GM23338 (cell line): ENCODE measurements at regions not wholly inside any gene's neighbourhood (a gene's known extent, or its start where the extent isn't known, plus 50 kb on each side); places are given as distances from the start of the nearest gene placed in this dataset.

Experiments
- ATAC-seq: fragments of 200-7000 bp; cut with Tn5 transposase; 3 replicates; pipeline ENCODE4 v1.9.1; 2020
- DNase-seq: peaks from one replicate; pipeline ENCODE4 v3.0.0-alpha.2; 2015; ENCODE audit warnings: low spot score
- H2AFZ ChIP-seq: fragments of 200-600 bp; sonication (generic); 2 replicates; pipeline ENCODE4 v1.8.0; 2016; ENCODE audit warnings: antibody characterized with exemption, mild to moderate bottlenecking, moderate library complexity
- H3F3A ChIP-seq: fragments of 200-600 bp; sonication (generic); replicated peaks from 2 replicates; pipeline ENCODE4 v1.8.0; 2017; ENCODE audit warnings: antibody characterized with exemption, mixed run types, low read depth
- H3K27ac ChIP-seq: fragments of 200-600 bp; sonication (generic); 2 replicates; pipeline ENCODE4 v1.6.1; 2016; ENCODE audit warnings: low read depth
- H3K27me3 ChIP-seq: fragments of 200-600 bp; sonication (generic); 2 replicates; pipeline ENCODE4 v1.8.0; 2016; ENCODE audit warnings: mild to moderate bottlenecking, mixed run types, moderate library complexity; ENCODE audit not compliant: insufficient read depth
- H3K36me3 ChIP-seq: fragments of 200-600 bp; sonication (generic); 2 replicates; pipeline ENCODE4 v1.8.0; 2016; ENCODE audit warnings: mild to moderate bottlenecking; ENCODE audit not compliant: insufficient read depth
- H3K4me1 ChIP-seq: fragments of 200-600 bp; sonication (generic); 2 replicates; pipeline ENCODE4 v1.8.0; 2016; ENCODE audit warnings: mild to moderate bottlenecking, moderate library complexity; ENCODE audit not compliant: insufficient read depth
- H3K4me2 ChIP-seq: fragments of 200-600 bp; sonication (generic); 2 replicates; pipeline ENCODE4 v1.7.1; 2017; ENCODE audit warnings: mixed run types
- H3K4me3 ChIP-seq: fragments of 200-600 bp; sonication (generic); 2 replicates; pipeline ENCODE4 v1.6.1; 2016; ENCODE audit warnings: mixed run types
- H3K79me2 ChIP-seq: fragments of 200-600 bp; sonication (generic); replicated peaks from 2 replicates; pipeline ENCODE4 v1.8.0; 2017; ENCODE audit warnings: mild to moderate bottlenecking; ENCODE audit not compliant: insufficient read depth
- H3K9me2 ChIP-seq: fragments of 200-600 bp; sonication (generic); 2 replicates; pipeline ENCODE4 v1.8.0; 2017; ENCODE audit not compliant: insufficient read depth
- H4K20me1 ChIP-seq: fragments of 200-600 bp; sonication (generic); replicated peaks from 2 replicates; pipeline ENCODE4 v1.8.0; 2017; ENCODE audit warnings: mild to moderate bottlenecking; ENCODE audit not compliant: insufficient read depth
- H3K27ac Mint-ChIP-seq: 2 replicates; pipeline ENCODE4 v1.8.0; 2020; ENCODE audit warnings: inconsistent platforms, mild to moderate bottlenecking, moderate library complexity, mixed read lengths
- H3K27me3 Mint-ChIP-seq: 3 replicates; pipeline ENCODE4 v1.8.0; 2022; ENCODE audit warnings: low read depth, mild to moderate bottlenecking, moderate library complexity, mixed read lengths, inconsistent platforms; ENCODE audit not compliant: insufficient read depth, poor library complexity
- H3K36me3 Mint-ChIP-seq: 3 replicates; pipeline ENCODE4 v1.8.0; 2021; ENCODE audit warnings: low read depth, mild to moderate bottlenecking, inconsistent platforms, moderate library complexity, mixed read lengths
- H3K4me1 Mint-ChIP-seq: 3 replicates; pipeline ENCODE4 v1.8.0; 2020; ENCODE audit warnings: mild to moderate bottlenecking, inconsistent platforms, mixed read lengths
- H3K4me3 Mint-ChIP-seq: 3 replicates; pipeline ENCODE4 v1.8.0; 2021; ENCODE audit warnings: moderate library complexity, mild to moderate bottlenecking, inconsistent platforms, mixed read lengths
- H3K9me3 Mint-ChIP-seq: 3 replicates; pipeline ENCODE4 v1.8.0; 2020; ENCODE audit warnings: moderate library complexity, mild to moderate bottlenecking, inconsistent platforms, mixed read lengths
- CREB1 ChIP-seq: fragments of 250-450 bp; sonication (Bioruptor Pico); IDR thresholded peaks from 2 replicates; pipeline ENCODE4 v1.5.0; 2020; ENCODE audit warnings: low read depth, mild to moderate bottlenecking, moderate library complexity
- EZH2phosphoT487 ChIP-seq: fragments of 200-600 bp; sonication (generic); IDR thresholded peaks from one replicate; pipeline ENCODE4 v1.8.1; 2018; ENCODE audit warnings: antibody characterized with exemption; ENCODE audit not compliant: unreplicated experiment
- JUNB ChIP-seq: IDR thresholded peaks from one replicate; pipeline ENCODE4 v1.6.1; 2016; ENCODE audit warnings: antibody characterized with exemption; ENCODE audit not compliant: unreplicated experiment
- POLR2AphosphoS5 ChIP-seq: IDR thresholded peaks from 2 replicates; pipeline ENCODE4 v1.6.1; 2016; ENCODE audit warnings: antibody characterized with exemption, low read depth
- ZNF331 ChIP-seq: fragments of 250-450 bp; sonication (Bioruptor Pico); IDR thresholded peaks from 2 replicates; pipeline ENCODE4 v1.5.0; 2020; ENCODE audit warnings: low read depth, mild to moderate bottlenecking, moderate library complexity
- TF ChIP-seq, protein P1 (sequence below): fragments of 250-450 bp; sonication (Bioruptor Pico); IDR thresholded peaks from 2 replicates; pipeline ENCODE4 v1.5.0; 2020; ENCODE audit warnings: mild to moderate bottlenecking, moderate library complexity
- TF ChIP-seq, protein P2 (sequence below): IDR thresholded peaks from one replicate; pipeline ENCODE4 v1.6.1; 2018; ENCODE audit warnings: antibody characterized with exemption; ENCODE audit not compliant: unreplicated experiment

DNA sequence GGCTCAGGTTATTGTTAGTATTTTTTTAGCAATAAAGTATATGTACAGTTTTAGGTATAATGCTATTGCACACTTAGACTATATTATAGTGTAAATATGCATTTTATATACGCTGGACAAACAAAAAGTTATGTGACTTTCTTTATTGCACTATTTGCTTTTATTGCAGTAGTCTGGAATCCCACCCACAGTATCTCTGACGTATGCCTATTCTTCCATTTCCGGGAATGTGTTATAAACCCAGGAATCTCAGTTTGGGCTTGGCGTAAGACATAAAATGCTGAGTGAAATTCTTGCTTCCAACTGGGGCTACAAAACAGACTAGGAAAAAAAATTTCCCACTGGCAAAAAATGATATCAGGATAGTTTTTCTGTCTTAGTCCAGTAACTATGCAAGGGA is 119.1 kb downstream of the HTR1A start:
- H3K9me3 Mint-ChIP-seq, result 0 out of 3 replicates have a peak, but pooled peaks cover 3% of the 10 kb centered on the region
- Histone ChIP-seq H3K27ac (no peak overlapping the region), H3K9me2 (no peaks in the 10 kb centered on the region), H4K20me1 (no peaks in the 10 kb centered on the region), H3K4me3 (no peak overlapping the region), H3K27me3 (no peaks in the 10 kb centered on the region), H3K4me1 (no peaks in the 10 kb centered on the region), H3F3A (no peaks in the 10 kb centered on the region), H3K79me2 (no peaks in the 10 kb centered on the region), H3K4me2 (no peak overlapping the region), H3K36me3 (no peaks in the 10 kb centered on the region), H2AFZ (no peak overlapping the region)
- TF ChIP-seq EZH2phosphoT487, result no peak
- no peak for TF ChIP-seq POLR2AphosphoS5
- TF ChIP-seq, protein P1, sequence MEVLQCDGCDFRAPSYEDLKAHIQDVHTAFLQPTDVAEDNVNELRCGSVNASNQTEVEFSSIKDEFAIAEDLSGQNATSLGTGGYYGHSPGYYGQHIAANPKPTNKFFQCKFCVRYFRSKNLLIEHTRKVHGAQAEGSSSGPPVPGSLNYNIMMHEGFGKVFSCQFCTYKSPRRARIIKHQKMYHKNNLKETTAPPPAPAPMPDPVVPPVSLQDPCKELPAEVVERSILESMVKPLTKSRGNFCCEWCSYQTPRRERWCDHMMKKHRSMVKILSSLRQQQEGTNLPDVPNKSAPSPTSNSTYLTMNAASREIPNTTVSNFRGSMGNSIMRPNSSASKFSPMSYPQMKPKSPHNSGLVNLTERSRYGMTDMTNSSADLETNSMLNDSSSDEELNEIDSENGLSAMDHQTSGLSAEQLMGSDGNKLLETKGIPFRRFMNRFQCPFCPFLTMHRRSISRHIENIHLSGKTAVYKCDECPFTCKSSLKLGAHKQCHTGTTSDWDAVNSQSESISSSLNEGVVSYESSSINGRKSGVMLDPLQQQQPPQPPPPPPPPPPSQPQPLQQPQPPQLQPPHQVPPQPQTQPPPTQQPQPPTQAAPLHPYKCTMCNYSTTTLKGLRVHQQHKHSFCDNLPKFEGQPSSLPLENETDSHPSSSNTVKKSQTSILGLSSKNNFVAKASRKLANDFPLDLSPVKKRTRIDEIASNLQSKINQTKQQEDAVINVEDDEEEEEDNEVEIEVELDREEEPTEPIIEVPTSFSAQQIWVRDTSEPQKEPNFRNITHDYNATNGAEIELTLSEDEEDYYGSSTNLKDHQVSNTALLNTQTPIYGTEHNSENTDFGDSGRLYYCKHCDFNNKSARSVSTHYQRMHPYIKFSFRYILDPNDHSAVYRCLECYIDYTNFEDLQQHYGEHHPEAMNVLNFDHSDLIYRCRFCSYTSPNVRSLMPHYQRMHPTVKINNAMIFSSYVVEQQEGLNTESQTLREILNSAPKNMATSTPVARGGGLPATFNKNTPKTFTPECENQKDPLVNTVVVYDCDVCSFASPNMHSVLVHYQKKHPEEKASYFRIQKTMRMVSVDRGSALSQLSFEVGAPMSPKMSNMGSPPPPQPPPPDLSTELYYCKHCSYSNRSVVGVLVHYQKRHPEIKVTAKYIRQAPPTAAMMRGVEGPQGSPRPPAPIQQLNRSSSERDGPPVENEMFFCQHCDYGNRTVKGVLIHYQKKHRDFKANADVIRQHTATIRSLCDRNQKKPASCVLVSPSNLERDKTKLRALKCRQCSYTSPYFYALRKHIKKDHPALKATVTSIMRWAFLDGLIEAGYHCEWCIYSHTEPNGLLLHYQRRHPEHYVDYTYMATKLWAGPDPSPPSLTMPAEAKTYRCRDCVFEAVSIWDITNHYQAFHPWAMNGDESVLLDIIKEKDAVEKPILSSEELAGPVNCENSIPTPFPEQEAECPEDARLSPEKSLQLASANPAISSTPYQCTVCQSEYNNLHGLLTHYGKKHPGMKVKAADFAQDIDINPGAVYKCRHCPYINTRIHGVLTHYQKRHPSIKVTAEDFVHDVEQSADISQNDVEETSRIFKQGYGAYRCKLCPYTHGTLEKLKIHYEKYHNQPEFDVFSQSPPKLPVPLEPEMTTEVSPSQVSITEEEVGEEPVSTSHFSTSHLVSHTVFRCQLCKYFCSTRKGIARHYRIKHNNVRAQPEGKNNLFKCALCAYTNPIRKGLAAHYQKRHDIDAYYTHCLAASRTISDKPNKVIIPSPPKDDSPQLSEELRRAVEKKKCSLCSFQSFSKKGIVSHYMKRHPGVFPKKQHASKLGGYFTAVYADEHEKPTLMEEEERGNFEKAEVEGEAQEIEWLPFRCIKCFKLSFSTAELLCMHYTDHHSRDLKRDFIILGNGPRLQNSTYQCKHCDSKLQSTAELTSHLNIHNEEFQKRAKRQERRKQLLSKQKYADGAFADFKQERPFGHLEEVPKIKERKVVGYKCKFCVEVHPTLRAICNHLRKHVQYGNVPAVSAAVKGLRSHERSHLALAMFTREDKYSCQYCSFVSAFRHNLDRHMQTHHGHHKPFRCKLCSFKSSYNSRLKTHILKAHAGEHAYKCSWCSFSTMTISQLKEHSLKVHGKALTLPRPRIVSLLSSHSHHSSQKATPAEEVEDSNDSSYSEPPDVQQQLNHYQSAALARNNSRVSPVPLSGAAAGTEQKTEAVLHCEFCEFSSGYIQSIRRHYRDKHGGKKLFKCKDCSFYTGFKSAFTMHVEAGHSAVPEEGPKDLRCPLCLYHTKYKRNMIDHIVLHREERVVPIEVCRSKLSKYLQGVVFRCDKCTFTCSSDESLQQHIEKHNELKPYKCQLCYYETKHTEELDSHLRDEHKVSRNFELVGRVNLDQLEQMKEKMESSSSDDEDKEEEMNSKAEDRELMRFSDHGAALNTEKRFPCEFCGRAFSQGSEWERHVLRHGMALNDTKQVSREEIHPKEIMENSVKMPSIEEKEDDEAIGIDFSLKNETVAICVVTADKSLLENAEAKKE, result no peak
- no peak for TF ChIP-seq ZNF331
- no peak for TF ChIP-seq CREB1
- TF ChIP-seq JUNB, result no peak
- TF ChIP-seq, protein P2, sequence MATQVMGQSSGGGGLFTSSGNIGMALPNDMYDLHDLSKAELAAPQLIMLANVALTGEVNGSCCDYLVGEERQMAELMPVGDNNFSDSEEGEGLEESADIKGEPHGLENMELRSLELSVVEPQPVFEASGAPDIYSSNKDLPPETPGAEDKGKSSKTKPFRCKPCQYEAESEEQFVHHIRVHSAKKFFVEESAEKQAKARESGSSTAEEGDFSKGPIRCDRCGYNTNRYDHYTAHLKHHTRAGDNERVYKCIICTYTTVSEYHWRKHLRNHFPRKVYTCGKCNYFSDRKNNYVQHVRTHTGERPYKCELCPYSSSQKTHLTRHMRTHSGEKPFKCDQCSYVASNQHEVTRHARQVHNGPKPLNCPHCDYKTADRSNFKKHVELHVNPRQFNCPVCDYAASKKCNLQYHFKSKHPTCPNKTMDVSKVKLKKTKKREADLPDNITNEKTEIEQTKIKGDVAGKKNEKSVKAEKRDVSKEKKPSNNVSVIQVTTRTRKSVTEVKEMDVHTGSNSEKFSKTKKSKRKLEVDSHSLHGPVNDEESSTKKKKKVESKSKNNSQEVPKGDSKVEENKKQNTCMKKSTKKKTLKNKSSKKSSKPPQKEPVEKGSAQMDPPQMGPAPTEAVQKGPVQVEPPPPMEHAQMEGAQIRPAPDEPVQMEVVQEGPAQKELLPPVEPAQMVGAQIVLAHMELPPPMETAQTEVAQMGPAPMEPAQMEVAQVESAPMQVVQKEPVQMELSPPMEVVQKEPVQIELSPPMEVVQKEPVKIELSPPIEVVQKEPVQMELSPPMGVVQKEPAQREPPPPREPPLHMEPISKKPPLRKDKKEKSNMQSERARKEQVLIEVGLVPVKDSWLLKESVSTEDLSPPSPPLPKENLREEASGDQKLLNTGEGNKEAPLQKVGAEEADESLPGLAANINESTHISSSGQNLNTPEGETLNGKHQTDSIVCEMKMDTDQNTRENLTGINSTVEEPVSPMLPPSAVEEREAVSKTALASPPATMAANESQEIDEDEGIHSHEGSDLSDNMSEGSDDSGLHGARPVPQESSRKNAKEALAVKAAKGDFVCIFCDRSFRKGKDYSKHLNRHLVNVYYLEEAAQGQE, result no peak
- no peak for ATAC-seq
- peaks cover 6% of the 10 kb centered on the region; the same call in 2 of the 3 replicates for H3K4me1 Mint-ChIP-seq
- H3K27me3 Mint-ChIP-seq, result no peaks in the 10 kb centered on the region
- H3K27ac Mint-ChIP-seq, result no peak overlapping the region
- no peak for DNase-seq
- H3K36me3 Mint-ChIP-seq, result no peaks in the 10 kb centered on the region
- no peak overlapping the region for H3K4me3 Mint-ChIP-seq
